RWPE2 (cell line): ENCODE measurements at regions not wholly inside any gene's neighbourhood (a gene's known extent, or its start where the extent isn't known, plus 50 kb on each side); places are given as distances from the start of the nearest gene placed in this dataset.
"Not testable (repeated sequence)": the region's sequence is repeated elsewhere in the genome, so short reads cannot be mapped to it uniquely, and the experiment has no call there.

ENCODE experiments used
- ATAC-seq: fragments of 200-7000 bp; cut with Tn5 transposase; 3 replicates; pipeline ENCODE4 v1.9.1; 2021; ENCODE audit warnings: low read depth
- DNase-seq: peaks from one replicate; pipeline ENCODE4 v3.0.0-alpha.2; 2020; ENCODE audit warnings: low spot score
- H3K27ac ChIP-seq: fragments of 450-650 bp; 2 replicates; pipeline ENCODE4 v1.5.1; 2017; ENCODE audit warnings: mild to moderate bottlenecking; ENCODE audit not compliant: poor library complexity, severe bottlenecking
- H3K27me3 ChIP-seq: fragments of 250-450 bp; sonication (Bioruptor Pico); 2 replicates; pipeline ENCODE4 v1.5.1; 2021; ENCODE audit warnings: mild to moderate bottlenecking, moderate library complexity; ENCODE audit not compliant: insufficient read depth, poor library complexity, severe bottlenecking
- H3K36me3 ChIP-seq: fragments of 250-450 bp; sonication (Bioruptor Pico); 2 replicates; pipeline ENCODE4 v1.5.1; 2020; ENCODE audit warnings: low read depth, mild to moderate bottlenecking, moderate library complexity
- H3K4me1 ChIP-seq: fragments of 250-450 bp; sonication (Bioruptor Pico); 2 replicates; pipeline ENCODE4 v1.5.1; 2021; ENCODE audit warnings: mild to moderate bottlenecking, moderate library complexity; ENCODE audit not compliant: insufficient read depth, poor library complexity, severe bottlenecking
- H3K4me3 ChIP-seq: fragments of 250-450 bp; sonication (Bioruptor Pico); 2 replicates; pipeline ENCODE4 v1.5.1; 2021; ENCODE audit warnings: mild to moderate bottlenecking, moderate library complexity; ENCODE audit not compliant: severe bottlenecking
- H3K9me3 ChIP-seq: fragments of 250-450 bp; sonication (Bioruptor Pico); 2 replicates; pipeline ENCODE4 v1.5.1; 2021; ENCODE audit warnings: mild to moderate bottlenecking, moderate library complexity; ENCODE audit not compliant: severe bottlenecking
- TF ChIP-seq, protein P1 (sequence below): fragments of 450-650 bp; IDR thresholded peaks from one replicate; pipeline ENCODE4 v1.5.1; 2017; ENCODE audit warnings: mild to moderate bottlenecking, moderate library complexity; ENCODE audit not compliant: poor library complexity, severe bottlenecking

DNA sequence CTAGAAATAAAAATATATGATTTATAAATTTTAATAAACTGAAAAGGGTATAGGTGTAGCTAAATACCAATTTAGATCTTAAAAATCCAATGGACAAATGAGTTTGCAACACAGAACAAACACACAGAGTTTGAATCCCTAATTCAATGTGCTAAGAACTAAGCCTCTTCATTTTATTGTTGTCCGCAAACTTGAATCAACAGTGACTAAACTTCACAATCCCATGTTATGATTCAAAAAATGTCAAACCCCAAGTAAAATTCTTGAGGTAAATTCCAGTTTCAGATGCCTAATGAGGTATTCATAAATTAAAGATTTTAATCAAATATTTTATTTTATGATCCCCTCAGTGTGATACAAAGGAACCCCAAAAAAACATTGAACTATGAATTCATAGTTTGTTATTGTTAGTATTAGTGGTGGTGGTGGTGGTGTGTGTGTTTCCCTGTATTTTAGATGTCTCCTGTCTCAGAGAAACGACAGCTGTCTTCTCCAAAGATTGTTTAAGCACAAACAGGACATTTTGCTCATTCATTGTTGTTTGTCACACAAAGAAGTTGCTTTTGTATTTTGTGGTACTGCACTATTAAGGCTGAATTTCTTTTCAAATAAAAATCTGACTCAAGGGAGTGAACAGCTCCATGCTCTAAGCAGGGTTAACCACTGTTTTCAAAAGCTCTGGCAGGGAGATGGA is 259.8 kb downstream of the OSR1 start:
- DNase-seq (no peak), ATAC-seq (no peak)
- Histone ChIP-seq H3K9me3 (no peaks in the 10 kb centered on the region), H3K36me3 (no peaks in the 10 kb centered on the region), H3K27me3 (no peaks in the 10 kb centered on the region), H3K4me3 (no peak overlapping the region), H3K4me1 (no peaks in the 10 kb centered on the region), H3K27ac (no peak overlapping the region)
- TF ChIP-seq, protein P1, sequence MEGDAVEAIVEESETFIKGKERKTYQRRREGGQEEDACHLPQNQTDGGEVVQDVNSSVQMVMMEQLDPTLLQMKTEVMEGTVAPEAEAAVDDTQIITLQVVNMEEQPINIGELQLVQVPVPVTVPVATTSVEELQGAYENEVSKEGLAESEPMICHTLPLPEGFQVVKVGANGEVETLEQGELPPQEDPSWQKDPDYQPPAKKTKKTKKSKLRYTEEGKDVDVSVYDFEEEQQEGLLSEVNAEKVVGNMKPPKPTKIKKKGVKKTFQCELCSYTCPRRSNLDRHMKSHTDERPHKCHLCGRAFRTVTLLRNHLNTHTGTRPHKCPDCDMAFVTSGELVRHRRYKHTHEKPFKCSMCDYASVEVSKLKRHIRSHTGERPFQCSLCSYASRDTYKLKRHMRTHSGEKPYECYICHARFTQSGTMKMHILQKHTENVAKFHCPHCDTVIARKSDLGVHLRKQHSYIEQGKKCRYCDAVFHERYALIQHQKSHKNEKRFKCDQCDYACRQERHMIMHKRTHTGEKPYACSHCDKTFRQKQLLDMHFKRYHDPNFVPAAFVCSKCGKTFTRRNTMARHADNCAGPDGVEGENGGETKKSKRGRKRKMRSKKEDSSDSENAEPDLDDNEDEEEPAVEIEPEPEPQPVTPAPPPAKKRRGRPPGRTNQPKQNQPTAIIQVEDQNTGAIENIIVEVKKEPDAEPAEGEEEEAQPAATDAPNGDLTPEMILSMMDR = no peak

DNA sequence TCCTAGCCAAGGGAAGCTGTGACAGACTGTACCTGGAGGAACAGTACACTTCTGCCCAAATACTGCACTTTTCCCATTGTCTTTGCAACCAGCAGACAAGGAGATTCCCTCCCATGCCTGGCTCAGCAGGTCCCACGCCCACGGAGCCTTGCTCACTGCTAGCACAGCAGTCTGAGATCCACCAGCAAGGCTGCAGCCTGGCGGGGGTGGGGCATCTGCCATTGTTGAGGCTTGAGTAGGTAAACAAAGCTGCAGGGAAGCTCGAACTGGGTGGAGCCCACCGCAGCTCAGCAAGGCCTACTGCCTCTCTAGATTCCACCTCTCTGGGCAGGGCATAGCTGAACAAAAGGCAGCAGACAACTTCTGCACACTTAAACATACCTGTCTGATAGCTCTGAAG is 268.9 kb downstream of the OSR1 start:
- H3K36me3 ChIP-seq, H3K9me3 ChIP-seq, ATAC-seq, H3K27ac ChIP-seq, H3K27me3 ChIP-seq, H3K4me1 ChIP-seq, DNase-seq, H3K4me3 ChIP-seq: not testable (repeated sequence)

- DNase-seq (no peak), ATAC-seq (no peak)
- TF ChIP-seq, protein P1 = no peak
- no peaks in the 10 kb centered on the region for H3K27me3 ChIP-seq
- no peaks in the 10 kb centered on the region for H3K4me1 ChIP-seq
- H3K4me3 ChIP-seq = no peak overlapping the region
- no peak overlapping the region for H3K27ac ChIP-seq
- H3K9me3 ChIP-seq = no peaks in the 10 kb centered on the region
- H3K36me3 ChIP-seq = no peaks in the 10 kb centered on the region
Measured at GRCh38 chr2:19086231-19086651, 272.2 kb downstream of the OSR1 start.

DNA sequence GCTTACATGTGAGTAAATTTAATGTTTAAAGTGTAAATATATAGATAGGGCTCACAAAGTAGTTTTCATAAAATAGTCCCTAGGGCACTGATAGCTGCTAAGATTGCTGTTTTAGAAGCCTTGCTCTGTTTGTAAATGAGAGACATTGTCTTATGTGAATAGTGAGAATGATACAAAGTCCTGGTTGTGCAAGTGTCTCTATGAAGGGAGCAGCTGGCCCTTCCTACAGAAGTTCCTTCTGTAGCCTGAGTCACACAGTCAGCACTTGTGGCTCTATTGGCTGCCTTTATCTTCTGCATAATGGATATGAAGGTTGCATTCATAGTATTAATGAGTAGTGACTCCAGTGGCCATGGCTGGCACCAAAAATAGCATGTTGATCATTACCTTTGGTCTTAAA is 279.7 kb downstream of the OSR1 start:
- Histone ChIP-seq H3K27ac (no peak overlapping the region), H3K27me3 (no peaks in the 10 kb centered on the region), H3K4me1 (peaks cover 6% of the 10 kb centered on the region), H3K9me3 (no peaks in the 10 kb centered on the region), H3K4me3 (no peak overlapping the region), H3K36me3 (no peaks in the 10 kb centered on the region)
- DNase-seq = no peak
- no peak for ATAC-seq
- TF ChIP-seq, protein P1 = no peak

DNA sequence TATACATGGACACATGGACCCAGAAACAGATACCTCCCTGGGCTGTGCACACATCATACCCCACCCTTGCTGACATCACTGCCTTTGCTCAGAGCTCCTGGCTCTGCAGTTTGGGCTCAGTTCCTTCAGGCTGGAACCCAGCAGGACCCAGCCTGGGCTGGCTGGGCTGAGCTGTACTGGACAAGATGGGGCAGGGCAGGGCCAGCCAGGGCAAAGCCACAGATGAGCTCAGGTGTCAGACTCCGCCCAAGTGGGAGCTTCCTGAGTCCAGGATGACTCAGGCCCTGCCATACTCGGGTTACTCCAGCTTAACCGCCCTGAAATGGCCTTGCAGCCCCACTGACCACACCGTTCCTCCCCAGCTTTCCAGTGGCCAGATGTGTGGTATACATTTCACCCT is 284.9 kb downstream of the OSR1 start:
- peak; percentile 95 for DNase-seq
- Histone ChIP-seq H3K27me3 (no peaks in the 10 kb centered on the region), H3K4me3 (no peak overlapping the region), H3K9me3 (no peaks in the 10 kb centered on the region), H3K36me3 (no peaks in the 10 kb centered on the region), H3K27ac (peak overlapping the region; percentile 48), H3K4me1 (peaks cover 14% of the 10 kb centered on the region)
- TF ChIP-seq, protein P1 = no peak
- ATAC-seq = peak; percentile 100
